ENCODE measurements at regions not wholly inside any gene's neighbourhood (a gene's known extent, or its start where the extent isn't known, plus 50 kb on each side); places are given as distances from the start of the nearest gene placed in this dataset.

DNA sequence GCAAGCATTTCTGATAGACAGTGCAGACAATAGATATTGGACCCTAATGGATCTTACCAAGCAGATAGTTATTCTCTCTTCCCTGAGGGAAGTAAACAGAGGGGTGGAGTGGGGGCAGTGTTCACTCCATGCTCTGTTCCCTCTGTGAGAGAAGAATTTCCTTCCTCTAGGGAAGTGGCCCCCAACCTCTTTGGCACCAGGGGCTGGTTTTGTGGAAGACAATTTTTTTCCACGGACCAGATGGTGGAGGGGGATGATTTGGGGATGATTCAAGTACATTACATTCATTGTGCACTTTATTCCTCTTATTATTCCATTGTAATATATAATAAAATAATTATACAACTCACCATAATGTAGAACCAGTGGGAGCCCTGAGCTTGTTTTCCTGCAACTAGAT, 459.9 kb downstream of the ADGRL2 start:
- no peak for TF ChIP-seq POLR2A (IDR thresholded peaks at IDR 0.05)
- TF ChIP-seq, protein P1, sequence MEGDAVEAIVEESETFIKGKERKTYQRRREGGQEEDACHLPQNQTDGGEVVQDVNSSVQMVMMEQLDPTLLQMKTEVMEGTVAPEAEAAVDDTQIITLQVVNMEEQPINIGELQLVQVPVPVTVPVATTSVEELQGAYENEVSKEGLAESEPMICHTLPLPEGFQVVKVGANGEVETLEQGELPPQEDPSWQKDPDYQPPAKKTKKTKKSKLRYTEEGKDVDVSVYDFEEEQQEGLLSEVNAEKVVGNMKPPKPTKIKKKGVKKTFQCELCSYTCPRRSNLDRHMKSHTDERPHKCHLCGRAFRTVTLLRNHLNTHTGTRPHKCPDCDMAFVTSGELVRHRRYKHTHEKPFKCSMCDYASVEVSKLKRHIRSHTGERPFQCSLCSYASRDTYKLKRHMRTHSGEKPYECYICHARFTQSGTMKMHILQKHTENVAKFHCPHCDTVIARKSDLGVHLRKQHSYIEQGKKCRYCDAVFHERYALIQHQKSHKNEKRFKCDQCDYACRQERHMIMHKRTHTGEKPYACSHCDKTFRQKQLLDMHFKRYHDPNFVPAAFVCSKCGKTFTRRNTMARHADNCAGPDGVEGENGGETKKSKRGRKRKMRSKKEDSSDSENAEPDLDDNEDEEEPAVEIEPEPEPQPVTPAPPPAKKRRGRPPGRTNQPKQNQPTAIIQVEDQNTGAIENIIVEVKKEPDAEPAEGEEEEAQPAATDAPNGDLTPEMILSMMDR (IDR thresholded peaks at IDR 0.05), result no peak

All from adrenal gland (tissue), 5 donors.